ENCODE measurements at regions not wholly inside any gene's neighbourhood (a gene's known extent, or its start where the extent isn't known, plus 50 kb on each side); places are given as distances from the start of the nearest gene placed in this dataset.

DNA sequence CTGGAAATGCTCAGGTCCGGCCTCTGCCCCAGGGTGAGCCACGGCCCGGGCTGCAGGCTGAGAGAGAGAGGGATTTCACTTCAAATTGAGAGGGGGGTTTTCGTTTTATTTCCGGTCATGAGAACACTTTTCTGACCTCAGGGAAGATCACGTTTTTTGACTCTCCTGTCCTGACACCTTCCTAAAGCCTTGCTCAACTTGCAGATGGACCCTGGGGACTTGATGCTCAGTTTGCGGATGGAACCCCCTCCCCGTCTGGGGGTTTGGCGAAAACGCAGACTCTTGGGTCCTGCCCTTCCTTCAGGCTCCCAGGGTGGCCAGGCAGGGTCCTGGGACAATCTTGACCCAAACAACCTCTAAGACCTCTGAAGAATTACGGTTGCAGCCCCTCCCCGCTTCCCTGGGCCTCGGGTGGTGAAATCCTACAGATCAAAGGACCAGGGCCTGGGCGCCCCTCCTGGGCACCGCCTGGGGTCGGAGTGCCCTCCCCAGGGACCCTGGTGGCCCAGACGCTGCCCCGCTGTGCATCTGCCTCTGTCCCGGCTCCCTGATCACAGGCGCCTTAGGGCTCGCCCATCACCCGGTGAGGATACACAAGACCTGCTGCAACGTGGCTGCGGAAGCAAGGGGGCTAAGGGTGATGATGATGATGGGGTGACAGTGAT, 148.2 kb downstream of the ERMARD start:
- no peak for DNase-seq
- Histone ChIP-seq H3K4me3 (ENCODE audit: low read depth in 1 of 3, low read length in 3 of 3) (no peak overlapping the region), H3K9me3 (ENCODE audit: control insufficient read depth in 2 of 2, insufficient read depth in 1 of 2, low read depth in 1 of 2, low read length in 1 of 2) (no peaks in the 10 kb centered on the region), H3K27me3 (ENCODE audit: control insufficient read depth in 3 of 3, insufficient read depth in 3 of 3, low read length in 3 of 3) (no peaks in the 10 kb centered on the region), H3K4me1 (ENCODE audit: control insufficient read depth in 3 of 3, insufficient read depth in 2 of 3, low read depth in 1 of 3, low read length in 2 of 3) (no peaks in the 10 kb centered on the region), H3K36me3 (ENCODE audit: control insufficient read depth in 3 of 3, insufficient read depth in 2 of 3, low read depth in 1 of 3, low read length in 3 of 3) (no peaks in the 10 kb centered on the region), H3K27ac (ENCODE audit: low read depth in 1 of 3, low read length in 2 of 3) (no peak overlapping the region)
- WGBS, 3 donors, result 73 to 77% (median 73%) methylated on average over 24 of the region's 24 CpGs
- FAIRE-seq, result no peak

DNA sequence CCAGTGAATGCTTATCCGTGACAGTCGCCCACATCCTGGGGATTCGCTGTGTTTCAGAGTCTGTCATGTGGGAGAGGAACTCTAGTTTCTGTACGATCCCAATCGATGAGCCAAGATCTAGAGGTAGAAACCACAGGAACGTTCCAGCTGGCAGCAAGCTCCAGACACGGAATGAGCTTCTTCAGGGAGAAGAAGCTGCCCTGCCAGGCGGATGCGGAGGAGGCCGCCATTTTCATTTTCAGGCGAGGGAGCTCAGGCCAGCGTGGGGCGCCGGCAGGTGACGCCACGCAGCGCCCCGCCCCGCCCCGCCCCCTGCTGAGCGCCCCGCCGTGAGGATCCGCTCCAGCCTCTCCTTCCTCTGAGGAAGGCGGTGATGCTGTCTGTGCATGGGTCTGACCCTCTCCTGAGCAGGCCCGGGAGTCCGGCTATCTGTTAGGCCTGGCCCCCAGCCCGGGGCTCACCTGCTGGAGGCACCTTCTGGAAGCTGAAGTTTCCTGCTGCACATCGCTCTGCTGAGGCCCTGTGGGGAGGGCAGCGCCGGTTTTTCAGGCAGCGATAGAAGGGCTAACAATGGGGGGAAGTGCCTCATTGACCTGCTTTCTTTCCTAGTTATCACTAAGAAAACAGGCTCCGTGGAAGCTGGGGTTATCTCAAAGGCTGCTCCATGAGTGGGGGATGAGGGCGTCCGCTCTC, 147.5 kb downstream of the ERMARD start:
- H3K4me3 ChIP-seq (ENCODE audit: low read depth in 1 of 3, low read length in 3 of 3), result no peak overlapping the region
- no peak overlapping the region for H3K27ac ChIP-seq (ENCODE audit: low read depth in 1 of 3, low read length in 2 of 3)
- H3K4me1 ChIP-seq (ENCODE audit: control insufficient read depth in 3 of 3, insufficient read depth in 2 of 3, low read depth in 1 of 3, low read length in 2 of 3), result no peaks in the 10 kb centered on the region
- 66 to 70% (median 67%) methylated on average over 30 to 35 of the region's 35 CpGs for WGBS, 3 donors
- no peaks in the 10 kb centered on the region for H3K36me3 ChIP-seq (ENCODE audit: control insufficient read depth in 3 of 3, insufficient read depth in 2 of 3, low read depth in 1 of 3, low read length in 3 of 3)
- DNase-seq, result no peak
- no peak for FAIRE-seq
- H3K9me3 ChIP-seq (ENCODE audit: control insufficient read depth in 2 of 2, insufficient read depth in 1 of 2, low read depth in 1 of 2, low read length in 1 of 2), result no peaks in the 10 kb centered on the region
- no peaks in the 10 kb centered on the region for H3K27me3 ChIP-seq (ENCODE audit: control insufficient read depth in 3 of 3, insufficient read depth in 3 of 3, low read length in 3 of 3)

DNA sequence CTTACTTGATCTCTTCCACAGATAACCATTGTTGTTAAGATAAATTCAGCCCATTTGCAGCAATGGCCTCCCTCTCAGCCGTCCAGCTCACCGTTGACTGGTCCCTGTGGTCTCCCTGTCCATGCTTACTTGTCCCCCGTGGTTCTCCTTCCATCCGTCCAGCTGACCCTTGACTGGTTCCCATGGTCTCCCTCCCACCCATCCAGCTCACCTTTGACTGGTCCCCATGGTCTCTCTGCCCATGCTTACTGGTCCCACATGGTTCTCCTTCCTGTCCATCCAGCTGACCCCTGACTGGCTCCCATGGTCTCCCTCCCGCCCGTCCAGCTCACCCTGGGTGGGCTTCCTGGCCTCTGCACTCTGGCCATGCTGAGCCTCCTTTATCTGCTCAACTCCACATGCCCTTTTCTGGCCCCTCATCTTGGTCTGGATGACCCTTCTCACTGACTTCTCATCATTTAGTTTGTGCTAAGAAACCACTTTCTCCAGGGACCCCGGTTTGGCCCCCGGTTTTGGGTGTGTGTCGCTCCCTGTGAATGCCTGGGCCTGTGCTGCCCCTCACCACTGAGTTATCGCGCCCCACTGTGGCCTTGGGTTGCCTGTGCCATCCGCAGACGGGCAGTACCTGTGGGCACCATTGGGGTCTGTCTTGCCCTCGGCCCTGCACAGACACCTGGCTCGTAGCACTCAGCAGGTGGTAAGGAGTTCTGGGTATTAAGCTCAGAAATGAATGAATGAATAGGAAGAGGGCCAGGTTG, 146.4 kb downstream of the ERMARD start:
- H3K36me3 ChIP-seq (ENCODE audit: control insufficient read depth in 3 of 3, insufficient read depth in 2 of 3, low read depth in 1 of 3, low read length in 3 of 3), result no peaks in the 10 kb centered on the region
- no peak overlapping the region for H3K27ac ChIP-seq (ENCODE audit: low read depth in 1 of 3, low read length in 2 of 3)
- H3K9me3 ChIP-seq (ENCODE audit: control insufficient read depth in 2 of 2, insufficient read depth in 1 of 2, low read depth in 1 of 2, low read length in 1 of 2), result no peaks in the 10 kb centered on the region
- DNase-seq, result no peak
- no peaks in the 10 kb centered on the region for H3K27me3 ChIP-seq (ENCODE audit: control insufficient read depth in 3 of 3, insufficient read depth in 3 of 3, low read length in 3 of 3)
- H3K4me3 ChIP-seq (ENCODE audit: low read depth in 1 of 3, low read length in 3 of 3), result no peak overlapping the region
- FAIRE-seq, result no peak
- no peaks in the 10 kb centered on the region for H3K4me1 ChIP-seq (ENCODE audit: control insufficient read depth in 3 of 3, insufficient read depth in 2 of 3, low read depth in 1 of 3, low read length in 2 of 3)
- WGBS, 3 donors, result 86 to 90% (median 88%) methylated on average over 15 of the region's 15 CpGs

DNA sequence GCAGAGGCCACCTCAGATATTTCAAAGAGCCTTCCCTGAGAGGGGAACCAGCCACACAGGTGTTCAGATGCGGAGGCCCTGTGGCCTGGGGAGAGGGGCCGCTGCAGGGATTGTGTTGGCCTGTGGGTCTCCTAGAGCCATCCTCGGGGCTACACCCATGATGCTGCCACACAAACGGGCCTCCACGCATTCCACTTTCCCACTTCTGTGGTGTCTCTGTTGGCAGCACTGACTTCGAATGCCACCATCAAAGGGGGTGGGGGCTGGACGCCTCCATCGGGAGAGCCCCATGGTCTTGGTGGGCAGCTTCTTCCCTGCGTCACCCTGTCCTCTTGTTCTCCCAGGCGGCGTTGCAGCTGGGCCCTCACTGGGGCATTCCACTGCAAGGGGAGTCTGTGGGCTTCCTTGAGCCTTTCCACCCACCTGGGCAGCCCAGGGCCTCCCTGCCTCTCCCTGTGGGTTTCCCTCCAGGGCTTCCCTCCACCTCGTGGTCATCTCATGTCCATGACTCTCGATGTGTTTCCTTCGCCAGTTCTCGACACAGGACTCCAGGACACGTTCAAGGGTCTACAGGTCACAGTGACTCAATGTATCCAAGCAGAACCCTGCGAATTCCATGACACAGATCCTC, 145.5 kb downstream of the ERMARD start:
- FAIRE-seq (no peak), DNase-seq (no peak)
- peaks cover 0 to 3% of the 10 kb centered on the region in 2 donors for H3K9me3 ChIP-seq (ENCODE audit: control insufficient read depth in 2 of 2, insufficient read depth in 1 of 2, low read depth in 1 of 2, low read length in 1 of 2)
- H3K27me3 ChIP-seq (ENCODE audit: control insufficient read depth in 3 of 3, insufficient read depth in 3 of 3, low read length in 3 of 3), result no peaks in the 10 kb centered on the region
- WGBS, 3 donors, result 85 to 93% (median 90%) methylated on average over 17 of the region's 17 CpGs
- no peak overlapping the region for H3K27ac ChIP-seq (ENCODE audit: low read depth in 1 of 3, low read length in 2 of 3)
- no peaks in the 10 kb centered on the region for H3K4me1 ChIP-seq (ENCODE audit: control insufficient read depth in 3 of 3, insufficient read depth in 2 of 3, low read depth in 1 of 3, low read length in 2 of 3)
- H3K36me3 ChIP-seq (ENCODE audit: control insufficient read depth in 3 of 3, insufficient read depth in 2 of 3, low read depth in 1 of 3, low read length in 3 of 3), result no peaks in the 10 kb centered on the region
- no peak overlapping the region for H3K4me3 ChIP-seq (ENCODE audit: low read depth in 1 of 3, low read length in 3 of 3)

DNA sequence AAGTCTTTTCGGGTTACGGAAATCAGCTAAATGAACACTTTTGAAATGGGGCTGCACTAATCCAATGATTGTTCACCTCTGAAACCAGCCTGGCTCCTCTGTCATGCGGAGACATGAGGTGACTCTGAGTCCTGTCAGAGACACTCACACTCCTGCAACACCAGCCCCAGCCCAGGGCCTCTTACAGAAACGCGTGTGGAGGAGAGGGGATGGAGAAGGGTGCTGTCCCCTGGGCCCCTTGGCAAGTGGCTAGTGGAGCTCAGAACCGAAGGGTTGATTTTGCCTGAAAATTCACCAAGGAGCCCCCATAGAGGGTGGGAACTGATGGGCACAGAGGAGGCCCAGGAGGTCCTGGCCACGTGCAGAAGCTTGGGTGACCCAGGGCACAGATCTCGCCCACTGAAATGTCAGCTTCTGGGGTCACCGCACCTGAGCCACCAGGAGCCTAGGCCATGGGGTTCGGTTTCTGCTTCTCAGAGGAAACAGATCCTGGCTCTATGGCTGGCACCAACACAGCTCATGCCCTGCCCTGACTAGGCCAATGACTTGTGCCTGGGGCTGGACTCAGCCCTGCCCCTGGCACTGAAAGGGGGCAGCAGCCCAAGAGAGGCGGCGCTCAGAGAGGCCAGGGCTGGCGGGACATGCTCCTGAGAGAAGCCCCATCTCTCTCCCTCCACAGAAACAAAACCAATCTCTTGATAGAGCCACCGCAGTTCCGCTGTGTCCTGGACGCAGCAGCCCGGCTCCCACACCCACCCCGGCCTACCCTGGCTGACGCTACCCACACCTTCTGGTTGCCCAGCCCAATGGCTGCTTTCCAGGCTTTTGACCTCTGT, 144.7 kb downstream of the ERMARD start:
- WGBS, 3 donors, result 92 to 93% (median 93%) methylated on average over 19 of the region's 19 CpGs
- Histone ChIP-seq H3K4me3 (ENCODE audit: low read depth in 1 of 3, low read length in 3 of 3) (no peak overlapping the region), H3K9me3 (ENCODE audit: control insufficient read depth in 2 of 2, insufficient read depth in 1 of 2, low read depth in 1 of 2, low read length in 1 of 2) (peaks cover 0 to 8% of the 10 kb centered on the region in 2 donors), H3K36me3 (ENCODE audit: control insufficient read depth in 3 of 3, insufficient read depth in 2 of 3, low read depth in 1 of 3, low read length in 3 of 3) (no peaks in the 10 kb centered on the region), H3K27me3 (ENCODE audit: control insufficient read depth in 3 of 3, insufficient read depth in 3 of 3, low read length in 3 of 3) (no peaks in the 10 kb centered on the region), H3K27ac (ENCODE audit: low read depth in 1 of 3, low read length in 2 of 3) (no peak overlapping the region), H3K4me1 (ENCODE audit: control insufficient read depth in 3 of 3, insufficient read depth in 2 of 3, low read depth in 1 of 3, low read length in 2 of 3) (no peaks in the 10 kb centered on the region)
- DNase-seq (no peak), FAIRE-seq (no peak)

DNA sequence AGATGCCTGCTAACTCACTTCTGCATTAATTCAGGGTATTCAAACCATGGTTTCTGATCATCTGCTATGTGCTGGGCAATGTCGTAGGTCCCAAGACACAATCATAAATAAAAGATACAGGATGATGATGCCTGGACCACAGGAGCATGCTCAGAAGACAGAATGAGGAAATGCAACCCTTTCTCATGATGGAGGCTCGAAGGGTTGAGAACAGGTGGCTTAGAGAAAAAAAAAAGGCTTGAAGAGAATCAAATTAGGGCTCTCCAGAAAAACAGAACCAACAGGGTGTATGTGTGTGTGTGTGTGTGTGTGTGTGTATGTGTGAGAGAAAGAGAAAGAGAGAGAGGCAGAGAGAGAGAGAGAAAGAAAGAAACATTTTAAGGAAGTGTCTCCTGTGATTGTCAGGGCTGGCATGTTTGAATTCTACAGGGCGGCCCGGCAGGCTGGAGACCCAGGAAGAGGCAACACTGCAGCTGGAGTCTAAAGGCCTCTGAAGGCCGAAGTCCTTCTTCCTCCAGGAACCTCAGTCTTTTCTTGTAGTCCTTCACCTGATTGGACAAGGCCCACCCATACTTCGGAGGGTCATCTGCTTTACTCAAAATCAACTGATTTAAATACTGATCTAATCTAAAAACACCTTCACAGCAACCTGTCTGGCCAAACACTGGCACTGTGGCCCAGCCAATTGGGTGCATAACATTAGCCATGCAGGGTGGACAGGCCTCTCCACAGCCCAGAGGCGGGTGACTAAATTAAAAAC, 143.8 kb downstream of the ERMARD start:
- Histone ChIP-seq H3K27me3 (ENCODE audit: control insufficient read depth in 3 of 3, insufficient read depth in 3 of 3, low read length in 3 of 3) (no peaks in the 10 kb centered on the region), H3K27ac (ENCODE audit: low read depth in 1 of 3, low read length in 2 of 3) (no peak overlapping the region), H3K9me3 (ENCODE audit: control insufficient read depth in 2 of 2, insufficient read depth in 1 of 2, low read depth in 1 of 2, low read length in 1 of 2) (peaks cover 0 to 10% of the 10 kb centered on the region in 2 donors), H3K4me3 (ENCODE audit: low read depth in 1 of 3, low read length in 3 of 3) (no peak overlapping the region), H3K36me3 (ENCODE audit: control insufficient read depth in 3 of 3, insufficient read depth in 2 of 3, low read depth in 1 of 3, low read length in 3 of 3) (no peaks in the 10 kb centered on the region), H3K4me1 (ENCODE audit: control insufficient read depth in 3 of 3, insufficient read depth in 2 of 3, low read depth in 1 of 3, low read length in 2 of 3) (no peaks in the 10 kb centered on the region)
- WGBS, 3 donors, result 50 to 70% (median 56%) methylated on average over 7 of the region's 7 CpGs
- peak in 1 of 2 donors; percentile 7 for DNase-seq
- no peak for FAIRE-seq

DNA sequence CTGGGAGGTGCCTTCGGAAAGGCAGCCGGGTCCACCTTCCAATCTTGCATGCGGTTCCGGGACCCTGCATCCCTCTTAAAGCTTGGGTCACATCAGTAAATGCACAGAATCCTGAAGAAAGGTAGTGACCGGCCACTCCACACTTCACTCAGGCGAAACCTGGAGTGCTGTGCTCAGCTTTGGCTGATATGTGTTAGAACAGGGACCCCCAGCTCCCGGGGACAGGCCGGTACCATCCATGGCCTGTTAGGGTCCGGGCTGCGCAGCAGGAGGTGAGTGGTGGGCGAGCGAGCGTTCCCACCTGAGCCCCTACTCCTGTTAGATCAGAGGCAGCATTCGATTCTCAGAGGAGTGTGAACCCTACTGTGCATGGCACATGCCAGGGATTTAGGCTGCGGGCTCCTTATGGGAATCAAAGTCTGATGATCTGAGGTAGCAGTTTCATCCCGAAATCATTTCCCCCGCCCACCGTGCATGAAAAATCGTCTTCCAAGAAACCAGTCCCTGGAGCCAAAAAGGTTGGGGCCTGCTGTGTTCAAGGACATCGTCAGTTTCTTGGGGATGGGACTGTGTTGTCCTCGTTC, 143.0 kb downstream of the ERMARD start:
- WGBS, 3 donors, result 86 to 90% (median 89%) methylated on average over 21 of the region's 21 CpGs
- Histone ChIP-seq H3K27me3 (ENCODE audit: control insufficient read depth in 3 of 3, insufficient read depth in 3 of 3, low read length in 3 of 3) (no peaks in the 10 kb centered on the region), H3K27ac (ENCODE audit: low read depth in 1 of 3, low read length in 2 of 3) (no peak overlapping the region), H3K36me3 (ENCODE audit: control insufficient read depth in 3 of 3, insufficient read depth in 2 of 3, low read depth in 1 of 3, low read length in 3 of 3) (no peaks in the 10 kb centered on the region), H3K9me3 (ENCODE audit: control insufficient read depth in 2 of 2, insufficient read depth in 1 of 2, low read depth in 1 of 2, low read length in 1 of 2) (peaks cover 0 to 10% of the 10 kb centered on the region in 2 donors), H3K4me1 (ENCODE audit: control insufficient read depth in 3 of 3, insufficient read depth in 2 of 3, low read depth in 1 of 3, low read length in 2 of 3) (no peaks in the 10 kb centered on the region), H3K4me3 (ENCODE audit: low read depth in 1 of 3, low read length in 3 of 3) (no peak overlapping the region)
- no peak for FAIRE-seq
- no peak for DNase-seq

Measured in small intestine (tissue), 7 donors.